Left forelimb (tissue), 1 donor: ENCODE measurements at regions not wholly inside any gene's neighbourhood (a gene's known extent, or its start where the extent isn't known, plus 50 kb on each side); places are given as distances from the start of the nearest gene placed in this dataset.
A peak's percentile ranks its signal among the peaks of the same experiment; 100 is the strongest.

Experiments
- DNase-seq: peaks from one replicate; pipeline ENCODE4 v3.0.0-alpha.2; 2018; ENCODE audit warnings: low spot score

DNA sequence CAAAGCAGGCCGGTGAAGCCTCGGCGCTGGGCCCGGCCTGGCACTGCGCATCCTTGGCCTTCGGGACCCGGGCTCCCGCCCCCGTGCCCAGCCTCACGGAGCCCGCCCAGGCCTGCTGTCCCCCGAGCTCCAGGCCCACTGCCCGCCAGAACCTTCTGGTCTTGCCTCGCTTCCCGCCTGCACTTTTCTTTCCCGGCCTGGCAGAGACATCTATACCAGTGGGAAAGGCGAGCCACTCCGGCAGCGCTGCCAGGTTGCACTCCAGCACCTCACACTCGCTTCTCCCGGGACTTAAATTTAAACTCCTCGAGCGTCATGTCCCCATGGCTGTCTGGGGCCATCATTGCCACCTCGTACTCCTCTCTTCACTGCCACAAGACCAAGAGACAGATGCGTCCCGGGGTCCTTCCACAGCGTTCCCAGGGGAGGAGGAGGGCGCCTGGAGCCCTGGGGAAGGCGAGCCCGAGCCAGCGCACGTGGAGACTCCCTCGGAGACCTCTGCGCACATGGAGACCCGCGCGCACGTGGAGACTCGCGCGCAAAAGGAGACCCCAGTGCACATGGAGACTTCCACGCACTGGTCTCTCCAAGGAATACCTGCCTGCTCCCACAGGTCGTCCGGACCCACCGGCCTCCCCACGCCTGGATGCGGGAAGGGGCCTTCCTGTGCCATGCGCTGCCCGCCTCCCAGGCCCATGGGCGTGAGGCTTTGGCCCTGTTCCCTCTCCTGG is 253.1 kb upstream of the SALL3 start:
- DNase-seq = peak; percentile 56

DNA sequence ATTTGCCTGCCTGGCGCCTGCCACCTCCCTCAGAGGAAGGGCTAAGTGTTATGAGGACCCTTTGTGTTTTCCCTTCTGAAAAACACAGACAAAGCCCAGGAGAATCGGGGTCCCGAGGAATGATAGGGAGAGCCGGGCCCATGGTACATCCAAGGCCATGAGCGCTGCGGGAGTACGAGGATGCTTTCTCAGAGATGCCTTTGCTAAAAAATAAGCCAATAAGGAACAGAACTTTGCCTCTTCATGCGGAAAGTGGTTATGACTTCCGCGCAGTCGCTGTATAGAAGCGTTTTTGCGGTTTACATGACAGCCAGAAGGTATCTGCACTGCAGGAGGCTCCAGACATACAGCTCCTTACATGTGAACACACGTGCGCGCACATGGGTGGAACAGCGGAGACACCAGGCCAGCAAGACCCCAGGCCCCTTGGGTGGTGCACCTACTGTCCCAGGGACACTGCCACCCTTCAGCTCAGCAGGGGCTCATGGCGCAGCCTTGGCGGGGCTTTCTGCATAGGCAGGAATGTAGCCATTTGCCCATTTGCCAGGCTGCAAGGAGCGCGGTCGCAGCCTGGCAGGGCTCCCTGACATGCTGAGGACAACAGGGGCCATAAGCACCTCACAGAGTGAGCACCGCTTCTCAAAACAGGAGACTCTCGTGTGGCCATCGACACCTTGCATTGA is 252.4 kb upstream of the SALL3 start:
- peak; percentile 44 for DNase-seq

DNA sequence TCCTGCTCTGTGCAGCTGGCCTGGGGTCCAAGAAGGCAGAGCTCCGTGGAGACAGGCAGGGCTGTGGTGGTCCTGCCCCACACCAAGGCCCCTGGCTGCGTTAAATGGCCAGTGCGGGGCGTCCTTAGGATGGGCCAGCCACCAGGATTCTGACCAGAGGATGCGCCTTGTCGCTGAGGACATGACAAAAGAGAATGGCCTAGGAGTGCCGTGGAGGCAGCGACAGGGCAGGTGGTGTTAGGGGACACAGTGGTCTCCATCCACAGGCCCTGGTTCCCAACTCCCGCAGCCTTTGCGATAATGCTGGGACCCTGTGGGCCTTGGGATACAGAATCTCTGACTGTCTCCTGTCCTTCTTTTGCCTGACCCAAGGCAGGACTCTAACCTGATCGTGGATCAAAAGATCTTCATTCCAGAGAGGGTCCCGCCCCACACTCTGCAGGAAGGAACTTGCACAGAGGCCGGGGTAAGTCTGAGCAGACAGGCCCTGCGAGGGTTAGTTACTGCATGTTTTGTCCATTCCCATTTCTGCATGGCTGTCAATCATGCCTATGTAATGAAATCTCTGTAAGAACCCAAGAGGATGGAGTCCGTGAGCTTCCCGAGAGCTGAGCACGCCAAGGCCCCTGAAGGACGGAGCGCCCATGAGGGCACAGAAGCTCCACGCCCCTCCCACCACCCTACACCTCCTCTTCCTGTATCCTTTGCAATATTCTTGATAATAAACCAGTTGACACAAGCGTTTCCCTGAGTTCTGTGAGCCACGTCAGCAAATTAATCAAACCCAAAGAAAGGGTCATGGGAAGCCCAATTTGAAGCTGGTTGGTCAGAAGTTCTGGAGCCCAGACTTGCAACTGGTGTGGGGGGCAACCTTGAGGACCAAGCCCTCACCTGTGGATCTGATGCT is 251.5 kb upstream of the SALL3 start:
- DNase-seq = peak; percentile 56

DNA sequence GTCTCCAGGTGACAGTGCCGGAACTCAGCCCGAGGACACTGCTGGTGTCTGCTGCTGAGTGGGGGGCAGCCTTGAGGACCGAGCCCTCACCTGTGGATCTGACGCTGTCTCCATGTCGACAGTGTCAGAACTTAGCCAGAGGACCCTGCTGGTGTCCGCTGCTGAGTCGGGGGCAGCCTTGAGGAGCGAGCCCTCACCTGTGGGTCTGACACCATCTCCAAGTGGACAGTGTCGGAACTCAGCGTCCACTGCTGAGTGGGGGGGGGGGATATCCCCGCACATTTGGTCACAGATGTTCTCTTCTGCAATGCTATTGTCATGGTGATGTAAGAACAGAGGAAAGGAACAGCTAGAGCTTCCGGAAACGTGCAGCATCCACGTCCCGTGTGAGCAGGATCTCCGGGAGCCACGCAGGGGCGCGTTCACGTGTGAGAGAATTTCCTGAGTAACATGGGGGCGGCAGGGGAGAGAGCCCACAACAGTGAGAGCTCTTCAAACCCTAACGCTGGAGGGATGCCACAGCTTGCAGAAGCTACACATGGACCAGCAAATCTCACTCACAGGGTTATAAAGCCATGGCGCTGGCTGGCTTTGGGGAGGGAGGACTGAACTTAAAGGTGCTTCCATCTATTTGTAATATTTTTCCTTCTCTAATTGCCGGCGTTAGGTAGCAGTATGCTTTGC is 250.7 kb upstream of the SALL3 start:
- peak; percentile 47 for DNase-seq

DNA sequence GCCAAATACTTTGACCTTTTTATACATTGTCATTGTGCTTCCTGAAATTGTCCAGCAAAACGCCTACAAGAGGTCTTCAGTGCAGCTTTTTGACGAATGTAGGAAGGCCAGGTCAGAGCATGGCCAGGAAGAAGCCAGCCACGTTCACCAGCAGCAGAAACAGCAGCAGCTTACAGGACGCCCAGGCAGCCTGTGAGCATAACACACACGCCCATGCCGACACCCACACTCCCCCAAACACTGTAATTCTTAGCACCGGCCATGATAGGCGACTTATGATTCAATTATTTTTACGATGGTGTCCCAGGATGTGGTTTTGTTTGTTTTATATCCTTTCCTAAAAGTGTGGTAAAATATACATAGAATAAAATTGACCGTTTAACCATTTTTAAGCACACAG is 249.1 kb upstream of the SALL3 start:
- DNase-seq = peak; percentile 9

DNA sequence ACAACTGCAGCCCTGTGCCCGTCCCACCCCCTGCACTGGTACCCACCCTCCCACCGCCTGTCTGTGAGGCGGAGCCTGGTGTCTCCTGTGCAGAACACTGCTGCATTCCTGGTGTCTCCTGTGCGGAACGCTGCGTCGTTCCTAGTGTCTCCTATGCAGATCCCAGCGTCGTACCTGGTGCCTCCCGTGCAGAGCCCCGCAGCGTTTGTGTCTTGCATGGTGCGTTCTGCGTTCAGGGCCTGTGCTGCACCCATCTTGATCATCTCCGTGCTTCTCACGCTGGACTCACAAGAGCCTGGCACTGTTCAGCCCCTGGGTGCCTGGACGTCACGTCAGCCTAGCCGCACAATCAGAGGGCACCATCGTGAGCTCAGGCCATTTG is 248.6 kb upstream of the SALL3 start:
- peak; percentile 45 for DNase-seq

DNA sequence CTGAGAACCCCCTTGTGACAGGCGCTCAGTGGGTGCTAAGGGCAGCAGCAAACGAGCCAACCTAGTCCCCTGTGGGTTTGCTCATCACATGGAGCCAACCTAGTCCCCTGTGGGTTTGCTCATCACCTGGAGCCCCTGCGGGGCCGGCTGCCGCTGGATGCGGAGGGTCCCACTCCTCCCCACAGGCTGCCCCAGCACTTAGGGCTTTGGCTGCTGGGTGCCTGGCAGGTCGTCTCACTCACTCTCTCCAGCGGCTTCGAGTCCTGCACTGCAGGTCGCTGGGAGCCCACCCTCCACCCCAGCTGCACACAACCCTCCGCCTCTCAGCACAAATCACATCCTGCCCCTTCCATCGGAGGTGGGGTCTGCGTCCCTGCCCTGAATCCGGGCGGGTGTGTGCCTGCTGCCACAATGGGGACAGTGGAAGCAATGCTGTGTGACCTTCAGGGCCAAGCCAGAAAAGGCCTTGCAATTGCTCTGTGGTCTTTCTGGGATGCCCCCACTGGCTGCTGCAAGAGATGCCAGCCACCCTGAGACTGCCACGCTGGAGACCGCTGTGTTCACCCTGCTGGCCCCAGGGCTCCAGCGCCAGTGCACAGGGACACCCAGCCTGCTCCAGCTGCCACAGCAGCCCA is 248.1 kb upstream of the SALL3 start:
- DNase-seq = peak; percentile 40

DNA sequence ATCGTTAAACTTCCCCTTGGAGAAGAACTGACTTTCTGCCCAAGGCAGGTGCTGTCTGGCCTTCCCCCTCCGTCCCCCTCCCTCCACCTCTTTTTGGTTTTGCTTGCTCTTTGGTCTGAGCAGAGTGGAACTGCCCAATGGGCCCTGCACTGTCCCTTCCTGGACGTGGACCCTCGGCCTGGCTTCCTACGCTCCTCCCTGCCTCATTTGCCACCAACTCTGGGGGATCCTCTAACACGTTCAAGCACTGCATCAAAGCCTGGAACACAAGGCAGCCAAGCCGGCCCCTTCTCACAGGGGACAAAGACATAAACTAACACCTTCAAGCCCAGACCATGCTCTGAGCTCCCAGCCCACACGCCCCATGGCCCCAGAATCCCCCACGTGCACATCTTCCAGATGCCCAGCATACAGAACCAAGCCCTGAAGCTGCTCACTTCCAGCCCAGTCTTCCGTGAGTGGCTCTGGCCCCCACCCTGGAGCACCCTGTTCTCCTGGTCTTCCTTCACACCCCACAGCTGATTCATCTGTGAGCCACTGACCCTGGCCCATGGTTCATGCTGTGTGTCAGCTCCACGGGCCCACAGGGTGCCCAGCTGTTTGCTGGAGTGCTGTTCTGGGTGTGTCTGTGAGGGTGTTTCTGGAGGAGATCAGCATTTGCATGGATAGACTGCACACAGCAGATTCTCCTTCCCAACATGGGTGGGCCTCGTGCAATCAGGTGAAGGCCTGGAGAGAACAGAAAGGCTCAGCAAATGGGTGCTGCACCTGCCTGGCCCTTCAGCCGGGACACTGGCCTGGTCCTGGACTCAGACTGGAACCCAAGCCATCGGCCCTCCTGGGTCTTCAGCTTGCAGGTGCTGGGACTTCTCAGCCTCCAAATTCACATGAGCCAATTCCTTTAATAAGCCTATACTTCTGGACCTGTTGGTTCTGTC is 247.1 kb upstream of the SALL3 start:
- peak; percentile 30 for DNase-seq

DNA sequence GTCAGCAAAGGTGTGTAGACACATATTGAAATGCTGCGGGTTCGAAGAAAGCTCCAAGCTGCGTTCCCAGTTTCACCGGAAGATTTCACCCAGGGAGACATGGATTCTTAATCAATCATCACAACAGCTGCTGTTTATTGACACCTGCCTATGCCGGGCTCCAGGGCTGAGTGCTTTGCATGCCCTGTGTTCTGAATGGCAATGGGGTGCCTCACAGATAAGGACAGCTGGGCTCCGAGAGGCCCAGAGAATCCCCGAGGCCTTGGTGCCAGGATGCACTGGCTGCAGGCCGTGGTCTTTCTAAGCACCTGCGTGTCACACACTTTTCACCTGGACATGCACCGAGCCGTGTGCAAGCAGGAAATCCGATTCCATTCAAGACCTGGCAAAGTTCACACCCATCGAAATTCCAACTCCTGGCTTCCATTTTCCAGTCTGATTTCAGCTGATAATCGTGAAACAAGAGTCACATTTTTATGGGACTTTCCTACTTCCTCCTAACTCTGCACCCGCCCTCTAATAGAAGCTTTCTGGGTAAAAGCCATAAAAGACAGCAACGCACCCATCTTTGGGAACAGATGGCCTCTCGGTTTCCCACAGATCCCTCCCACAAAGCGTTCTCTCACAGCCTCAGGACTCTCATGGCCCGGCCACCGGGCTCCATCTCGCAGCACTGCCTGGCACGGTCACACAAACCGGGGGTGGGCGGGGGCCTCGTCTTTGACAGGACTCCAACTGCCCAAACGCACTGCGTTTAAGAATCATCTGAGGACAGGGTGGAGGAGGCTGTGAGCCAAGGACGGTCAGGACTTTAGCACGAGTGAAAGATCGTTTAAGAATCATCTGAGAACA is 245.6 kb upstream of the SALL3 start:
- peak; percentile 62 for DNase-seq

DNA sequence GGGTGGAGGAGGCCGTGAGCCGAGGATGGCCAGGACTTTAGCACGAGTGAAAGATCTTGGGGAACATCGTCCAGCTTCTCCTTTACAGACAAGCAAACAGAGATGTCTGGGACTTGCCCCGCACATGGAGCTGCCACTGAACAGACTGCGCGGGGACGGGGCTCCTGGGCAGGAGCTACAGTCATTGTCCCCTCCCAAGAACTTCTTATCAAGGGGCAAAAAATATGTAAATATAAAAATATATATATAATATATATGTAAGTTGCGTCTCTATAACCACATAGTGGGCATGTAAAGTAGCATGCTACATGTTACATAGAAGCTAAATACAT is 245.0 kb upstream of the SALL3 start:
- DNase-seq = no peak

DNA sequence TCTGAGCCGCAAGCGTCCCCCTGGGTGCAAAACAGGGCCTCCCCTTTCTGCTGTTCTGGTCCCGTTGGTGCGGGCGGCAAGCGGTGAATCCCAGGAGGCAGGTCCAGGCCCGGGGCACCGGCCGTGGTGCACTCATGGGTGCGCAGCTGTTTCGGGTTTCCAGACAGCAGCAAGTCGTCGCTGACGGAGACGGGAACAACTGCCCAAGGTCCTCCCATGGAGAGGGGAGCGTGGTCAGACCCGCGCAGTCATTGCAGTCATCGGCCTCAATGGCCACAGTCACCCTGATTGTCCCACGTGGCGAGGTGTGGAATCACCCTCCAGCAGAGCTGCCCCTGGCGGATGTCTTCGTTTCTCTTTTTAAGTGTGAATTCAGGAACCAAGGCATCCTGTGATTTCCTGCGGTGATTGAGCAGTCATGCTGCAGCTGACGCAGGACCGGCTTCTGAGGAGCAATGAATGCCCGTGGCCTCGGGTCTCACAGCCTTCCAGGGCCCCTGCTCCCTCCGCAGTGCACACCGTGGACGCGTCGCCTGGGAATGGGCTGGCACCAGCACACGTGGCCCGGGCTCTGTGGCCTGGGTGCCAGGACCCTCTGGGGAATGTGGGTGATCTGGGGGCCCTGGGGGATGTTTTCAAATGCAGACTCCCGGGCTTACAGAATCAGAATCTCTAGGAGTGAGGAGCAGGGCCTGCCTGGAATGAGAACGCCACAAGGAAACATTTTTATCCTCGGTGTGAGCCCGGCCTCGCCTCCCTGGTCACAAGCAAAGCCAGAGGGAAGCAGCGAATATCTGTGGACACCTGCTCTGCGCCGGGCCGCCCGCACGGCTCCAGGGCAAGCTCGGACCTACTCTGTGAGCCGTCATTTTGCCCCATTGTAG is 244.2 kb upstream of the SALL3 start:
- peak; percentile 54 for DNase-seq

DNA sequence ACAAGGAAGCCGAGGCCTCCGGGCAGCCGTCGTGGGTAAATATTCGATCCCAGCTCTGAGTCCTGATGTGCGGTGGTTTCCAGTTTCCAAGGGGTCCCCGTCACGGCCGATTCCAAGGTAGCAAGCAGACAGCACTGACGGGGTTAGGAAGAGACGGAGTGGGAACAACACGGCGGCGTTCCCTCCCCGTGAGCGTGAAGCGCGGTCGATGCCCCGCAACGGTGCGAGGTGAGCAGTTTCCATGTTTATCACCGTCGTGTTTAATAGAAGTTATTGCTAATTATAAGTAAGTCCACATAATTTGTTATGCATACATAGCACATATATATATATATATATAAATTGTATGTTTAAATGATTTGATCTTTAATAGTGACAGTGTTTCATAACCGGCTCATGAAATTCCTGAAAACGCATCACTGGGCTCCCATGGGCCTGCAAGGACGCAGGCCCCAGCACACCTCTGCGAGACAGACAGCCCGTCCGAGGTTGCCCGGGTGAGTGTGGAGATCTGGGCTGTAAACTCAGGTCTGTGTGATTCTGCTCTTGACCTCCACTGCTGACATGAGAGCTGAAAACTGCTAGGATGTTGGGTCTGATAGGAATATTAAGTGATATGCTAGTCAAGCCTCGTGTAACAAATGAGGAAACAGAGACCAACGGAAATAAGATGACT is 243.5 kb upstream of the SALL3 start:
- no peak for DNase-seq

DNA sequence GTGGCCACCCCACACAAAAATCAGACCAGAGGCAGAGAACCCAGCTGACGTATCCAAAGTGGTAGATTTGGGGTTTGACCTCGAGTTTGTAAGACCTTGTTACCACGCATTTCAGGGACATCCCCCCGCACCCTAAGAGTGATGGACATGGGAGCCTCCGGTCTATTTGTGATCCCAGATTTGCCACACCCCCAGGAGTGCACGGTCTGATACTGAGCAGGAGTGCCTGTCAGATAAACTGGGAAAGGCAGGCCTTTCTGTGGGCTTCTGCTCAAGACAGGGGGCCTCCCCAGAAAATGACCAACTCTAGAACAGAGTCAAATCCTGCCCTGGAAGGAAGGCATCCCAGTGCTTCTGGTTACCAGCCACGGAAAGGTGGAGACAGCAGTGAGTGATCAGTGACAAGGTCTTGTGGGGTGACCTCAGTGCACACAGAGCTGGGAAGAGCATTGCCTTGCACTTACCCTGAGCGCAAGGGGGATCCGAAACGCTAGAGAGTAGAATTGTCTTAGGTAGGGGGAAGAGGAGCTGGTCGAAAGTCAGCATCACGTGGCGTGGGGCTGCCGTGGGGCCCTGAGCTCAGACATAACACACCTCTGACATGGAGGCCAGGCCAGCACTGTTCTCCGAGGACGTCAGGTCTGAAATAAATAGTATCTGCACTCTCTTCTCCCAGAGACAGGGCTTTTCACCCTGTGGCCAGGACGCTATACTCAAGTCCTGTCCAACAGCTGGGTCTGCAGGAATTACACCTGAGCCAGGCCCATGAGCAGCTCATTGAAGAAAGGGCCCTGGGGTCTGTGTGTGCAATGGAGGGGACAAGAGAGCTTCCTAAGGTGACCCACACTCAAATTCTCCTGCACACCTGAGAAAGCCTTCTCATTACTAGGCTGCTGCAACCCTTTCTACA is 242.4 kb upstream of the SALL3 start:
- peak; percentile 40 for DNase-seq

DNA sequence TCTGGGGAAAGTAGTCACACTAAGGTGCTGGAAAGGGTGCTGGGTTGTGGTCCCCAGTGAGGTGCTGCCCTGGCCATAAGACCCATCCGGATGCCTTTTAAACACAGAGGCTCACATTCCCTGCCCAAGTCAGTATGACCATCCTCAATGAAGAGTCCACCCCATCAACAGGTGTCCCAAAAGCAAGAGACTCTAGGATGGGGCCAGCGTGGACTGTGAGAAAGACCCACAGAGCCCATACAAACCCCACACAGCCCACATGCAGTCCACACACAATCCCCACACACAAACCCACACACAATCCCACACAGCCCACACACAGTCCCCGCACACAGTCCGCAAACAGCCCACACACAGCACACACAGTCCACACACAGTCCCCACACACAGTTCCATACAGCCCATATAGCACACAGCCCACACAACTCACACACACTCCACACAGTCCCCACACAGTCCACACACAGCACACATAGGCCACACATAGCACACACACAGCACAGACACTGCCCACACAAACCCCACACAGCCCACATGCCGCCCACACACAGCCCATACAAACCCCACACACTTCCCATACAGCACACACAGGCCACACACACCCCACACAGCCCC is 241.4 kb upstream of the SALL3 start:
- DNase-seq = no peak

DNA sequence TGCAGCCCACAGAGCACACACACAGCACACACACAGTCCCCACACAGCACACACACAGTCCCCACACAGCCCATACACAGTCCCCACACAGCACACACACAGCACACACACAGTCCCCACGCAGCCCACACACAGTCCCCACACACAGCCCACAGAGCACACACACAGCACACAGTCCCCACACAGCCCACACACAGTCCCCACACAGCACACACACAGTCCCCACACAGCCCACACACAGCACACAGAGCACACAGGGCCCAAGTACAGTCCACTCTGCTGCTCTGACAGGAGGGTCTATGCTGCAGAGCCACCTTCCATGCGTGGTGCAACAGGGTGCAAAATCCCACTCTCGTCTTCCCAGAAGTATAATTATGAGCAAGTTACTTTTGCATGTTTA is 240.5 kb upstream of the SALL3 start:
- DNase-seq = no peak

DNA sequence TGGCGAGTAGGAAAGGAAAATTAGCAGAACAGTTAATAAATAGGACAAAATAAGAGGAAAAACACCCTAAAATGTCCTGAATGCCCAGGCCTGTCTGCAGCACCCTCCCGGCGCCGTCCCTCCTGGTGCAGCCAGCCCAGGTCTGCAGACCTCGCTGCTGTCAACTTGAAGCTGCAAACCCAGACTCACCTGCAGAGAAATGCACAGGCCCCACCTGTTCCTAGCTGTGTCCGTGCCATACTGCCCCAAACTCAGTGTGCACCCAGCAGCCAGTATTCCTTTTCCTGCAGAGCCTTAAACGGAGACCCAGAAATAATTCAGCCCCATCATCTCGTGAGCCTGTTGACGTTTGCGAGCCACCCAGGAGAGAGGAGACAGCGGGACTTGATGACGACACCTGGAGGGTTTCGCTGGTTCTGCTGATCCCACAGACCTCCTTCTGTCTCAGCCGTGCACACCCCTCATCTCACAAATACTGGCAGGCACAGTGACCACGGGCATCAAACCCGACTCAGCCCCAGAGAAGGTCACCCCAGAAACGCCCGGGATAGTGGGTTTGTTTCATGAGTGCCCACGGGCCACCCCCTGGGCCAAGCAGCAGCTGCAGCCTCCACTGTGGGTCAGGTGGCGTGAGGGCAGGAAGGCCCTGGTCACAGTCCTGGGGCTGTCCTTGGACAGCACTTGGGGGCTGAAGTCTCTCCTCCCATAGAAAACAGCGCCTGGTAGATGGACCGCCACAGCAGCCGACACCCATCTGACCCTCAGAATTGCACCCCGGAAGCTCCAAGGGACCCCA is 239.5 kb upstream of the SALL3 start:
- DNase-seq = peak; percentile 59
